CD14-positive monocyte (primary cell): ENCODE measurements at regions not wholly inside any gene's neighbourhood (a gene's known extent, or its start where the extent isn't known, plus 50 kb on each side); places are given as distances from the start of the nearest gene placed in this dataset.

ENCODE experiments used
- DNase-seq, 3 donors: peaks; one replicate each; pipeline ENCODE4 v3.0.0-alpha.2; 2011 to 2022
- H2AFZ ChIP-seq: 2 replicates; pipeline ENCODE4 v1.6.0; 2012; ENCODE audit warnings: mild to moderate bottlenecking, low read depth, low read length, inconsistent platforms; ENCODE audit not compliant: insufficient read depth, poor library complexity, severe bottlenecking
- H3K27ac ChIP-seq, 2 donors: 1 replicate in 1 of 2; 2 replicates in 1 of 2; pipeline ENCODE4 v1.5.1; 2012 to 2013; ENCODE audit warnings: low read length in 2 of 2, control low read depth in 1 of 2, inconsistent platforms in 1 of 2, low read depth in 1 of 2, mild to moderate bottlenecking in 1 of 2
- H3K27me3 ChIP-seq, 2 donors: one replicate each; pipeline versions ENCODE4 v1.6.0 to v1.6.1; 2011 to 2013; ENCODE audit warnings: low read length in 2 of 2; ENCODE audit not compliant: control insufficient read depth in 2 of 2, insufficient read depth in 2 of 2
- H3K36me3 ChIP-seq, 2 donors: replicated peaks in 1 of 2; 1 replicate in 1 of 2; 2 replicates in 1 of 2; pipeline versions ENCODE4 v1.5.1 to v1.6.1; 2012 to 2013; ENCODE audit warnings: low read length in 2 of 2, control low read depth in 1 of 2, inconsistent platforms in 1 of 2, mild to moderate bottlenecking in 1 of 2; ENCODE audit not compliant: insufficient read depth in 2 of 2, control insufficient read depth in 1 of 2
- H3K4me1 ChIP-seq, 2 donors: 1 replicate in 1 of 2; 2 replicates in 1 of 2; pipeline versions ENCODE4 v1.5.1 to v1.6.1; 2012 to 2013; ENCODE audit warnings: low read length in 2 of 2, control low read depth in 1 of 2, inconsistent platforms in 1 of 2, mild to moderate bottlenecking in 1 of 2, moderate library complexity in 1 of 2; ENCODE audit not compliant: insufficient read depth in 2 of 2, control insufficient read depth in 1 of 2
- H3K4me2 ChIP-seq: replicated peaks from 2 replicates; pipeline ENCODE3; 2012; ENCODE audit warnings: low read length, moderate library complexity, mild to moderate bottlenecking; ENCODE audit not compliant: poor library complexity, severe bottlenecking; ENCODE audit errors: extremely low read depth
- H3K4me3 ChIP-seq, 3 experiments: fragments of 200-600 bp in 1 of 3; sonication (generic) in 1 of 3; replicated peaks in 1 of 3; 1 replicate in 2 of 3; 2 replicates in 1 of 3; pipeline ENCODE4 v1.5.1; 2011 to 2013; ENCODE audit warnings: low read length in 3 of 3, mild to moderate bottlenecking in 3 of 3, control low read depth in 2 of 3, low read depth in 2 of 3, inconsistent platforms in 1 of 3, moderate library complexity in 1 of 3
- H3K79me2 ChIP-seq: 2 replicates; pipeline ENCODE4 v1.6.0; 2012; ENCODE audit warnings: mild to moderate bottlenecking, control low read depth, inconsistent platforms, low read length, moderate library complexity; ENCODE audit not compliant: insufficient read depth
- H3K9ac ChIP-seq: 2 replicates; pipeline ENCODE4 v1.6.0; 2017; ENCODE audit warnings: low read length, mild to moderate bottlenecking; ENCODE audit not compliant: insufficient read depth, poor library complexity, severe bottlenecking
- H3K9me3 ChIP-seq, 2 donors: replicated peaks in 1 of 2; 1 replicate in 1 of 2; 2 replicates in 1 of 2; pipeline versions ENCODE4 v1.5.1 to v1.6.1; 2012 to 2013; ENCODE audit warnings: low read length in 2 of 2, control low read depth in 1 of 2; ENCODE audit not compliant: control insufficient read depth in 1 of 2, insufficient read depth in 1 of 2
- H4K20me1 ChIP-seq: 2 replicates; pipeline ENCODE4 v1.6.0; 2012; ENCODE audit warnings: mild to moderate bottlenecking, low read length, control low read depth, moderate library complexity; ENCODE audit not compliant: insufficient read depth
- H3K27ac Mint-ChIP-seq, 7 donors: one replicate each; pipeline ENCODE4 v1.8.0; 2020; ENCODE audit warnings: mild to moderate bottlenecking in 7 of 7, mixed read lengths in 7 of 7, moderate library complexity in 6 of 7, inconsistent platforms in 2 of 7
- H3K27me3 Mint-ChIP-seq, 3 donors: one replicate each; pipeline ENCODE4 v1.8.0; 2021 to 2022; ENCODE audit warnings: low read depth in 3 of 3, mild to moderate bottlenecking in 3 of 3, mixed read lengths in 3 of 3, moderate library complexity in 3 of 3, inconsistent platforms in 1 of 3
- H3K36me3 Mint-ChIP-seq, 2 donors: one replicate each; pipeline ENCODE4 v1.8.0; 2020; ENCODE audit warnings: mixed read lengths in 2 of 2, inconsistent platforms in 1 of 2, mild to moderate bottlenecking in 1 of 2
- H3K4me1 Mint-ChIP-seq: one replicate; pipeline ENCODE4 v1.8.0; 2020; ENCODE audit warnings: mild to moderate bottlenecking, mixed read lengths
- H3K4me3 Mint-ChIP-seq, 2 donors: one replicate each; pipeline ENCODE4 v1.8.0; 2020; ENCODE audit warnings: mild to moderate bottlenecking in 2 of 2, mixed read lengths in 2 of 2, moderate library complexity in 1 of 2
- H3K9me3 Mint-ChIP-seq, 7 donors: one replicate each; pipeline ENCODE4 v1.8.0; 2020 to 2022; ENCODE audit warnings: mixed read lengths in 7 of 7, mild to moderate bottlenecking in 6 of 7, moderate library complexity in 6 of 7, inconsistent platforms in 2 of 7
- CTCF ChIP-seq: fragments of 200-600 bp; IDR thresholded peaks from one replicate; pipeline ENCODE4 v1.8.0; 2022; ENCODE audit warnings: antibody characterized with exemption, mild to moderate bottlenecking
- WGBS: methylation state at CpG from one replicate; pipeline ENCODE4 v1.1.5; 2013; ENCODE audit warnings: missing lambda C conversion rate; ENCODE audit not compliant: insufficient coverage; 5-methylcytosine and 5-hydroxymethylcytosine counted together
- intact Hi-C, 2 donors: fragments of 100-400 bp; cut with micrococcal nuclease; formaldehyde crosslinking; loops; one replicate each; pipeline versions ENCODE4 v1.15.0 to v1.15.1; 2023

GRCh38 chr4:66339007-66339406 lies 668.7 kb upstream of the EPHA5 start:
- H4K20me1 ChIP-seq: no peaks in the 10 kb centered on the region
- H3K36me3 ChIP-seq: no peaks in the 10 kb centered on the region
- no peak overlapping the region for H3K4me2 ChIP-seq
- no peak for TF ChIP-seq CTCF
- intact Hi-C loops: no loop called here
- WGBS: 93% methylated on average over 2 of the region's 3 CpGs
- Mint-ChIP-seq H3K36me3 (no peaks in the 10 kb centered on the region), H3K27ac (no peak overlapping the region), H3K4me3 (no peak overlapping the region), H3K4me1 (no peaks in the 10 kb centered on the region), H3K27me3 (no peaks in the 10 kb centered on the region), H3K9me3 (peaks cover 0 to 10% (median 0%) of the 10 kb centered on the region in 7 donors)
- no peak overlapping the region for H3K4me3 ChIP-seq
- no peak for DNase-seq
- H3K9me3 ChIP-seq: no peaks in the 10 kb centered on the region
- no peaks in the 10 kb centered on the region for H3K27me3 ChIP-seq
- H2AFZ ChIP-seq: no peak overlapping the region
- H3K4me1 ChIP-seq: no peaks in the 10 kb centered on the region
- H3K79me2 ChIP-seq: no peaks in the 10 kb centered on the region
- no peak overlapping the region for H3K27ac ChIP-seq
- no peak overlapping the region for H3K9ac ChIP-seq

GRCh38 chr4:66331761-66332160 lies 661.5 kb upstream of the EPHA5 start:
- Mint-ChIP-seq H3K27me3 (no peaks in the 10 kb centered on the region), H3K36me3 (no peaks in the 10 kb centered on the region), H3K4me1 (no peaks in the 10 kb centered on the region), H3K27ac (no peak overlapping the region), H3K9me3 (peaks cover 0 to 5% (median 0%) of the 10 kb centered on the region in 7 donors), H3K4me3 (no peak overlapping the region)
- Histone ChIP-seq H3K4me2 (no peak overlapping the region), H3K4me1 (no peaks in the 10 kb centered on the region), H3K9ac (no peak overlapping the region), H3K79me2 (no peaks in the 10 kb centered on the region), H3K27me3 (no peaks in the 10 kb centered on the region), H3K27ac (no peak overlapping the region), H3K9me3 (no peaks in the 10 kb centered on the region), H2AFZ (no peak overlapping the region), H3K36me3 (no peaks in the 10 kb centered on the region), H3K4me3 (no peak overlapping the region), H4K20me1 (no peaks in the 10 kb centered on the region)
- intact Hi-C loops: no loop called here
- no peak for DNase-seq
- no peak for TF ChIP-seq CTCF
